ENCODE measurements at regions not wholly inside any gene's neighbourhood (a gene's known extent, or its start where the extent isn't known, plus 50 kb on each side); places are given as distances from the start of the nearest gene placed in this dataset.

GRCh38 chr3:94784274-94784673 is 721.4 kb downstream of the NSUN3 start:
- Histone ChIP-seq H3K4me1 (ENCODE audit: insufficient read depth, low read length, poor library complexity, severe bottlenecking) (no peaks in the 10 kb centered on the region), H3K9me3 (ENCODE audit: low read depth, low read length, poor library complexity, severe bottlenecking) (peaks cover 5% of the 10 kb centered on the region), H3K27ac (ENCODE audit: low read depth, low read length, poor library complexity, severe bottlenecking) (no peak overlapping the region), H3K36me3 (ENCODE audit: insufficient read depth, low read length, poor library complexity, severe bottlenecking) (no peaks in the 10 kb centered on the region), H3K4me3 (ENCODE audit: low read depth, low read length, poor library complexity, severe bottlenecking) (no peak overlapping the region), H3K27me3 (replicated peaks; ENCODE audit: insufficient read depth, low read depth, low read length, poor library complexity) (no peaks in the 10 kb centered on the region)
- TF ChIP-seq CTCF (conservative IDR thresholded peaks at IDR 0.05; ENCODE audit: low read depth, low read length) (no peak), EZH2 (IDR thresholded peaks at IDR 0.05; ENCODE audit: borderline replicate concordance, low read depth, low read length, poor library complexity, severe bottlenecking) (no peak)
- intact Hi-C loops (cut with micrococcal nuclease; ENCODE audit: unreplicated experiment), result no loop called here
- no TSS peak for BruUV-seq (replicated peaks)
- no peak for DNase-seq (ENCODE audit: low spot score)
- POLR2A ChIA-PET (ENCODE audit: low non-redundant PET), result no interaction called here
- CTCF ChIA-PET, result no interaction called here

- intact Hi-C loops (cut with micrococcal nuclease; ENCODE audit: unreplicated experiment), result no loop called here
- no TSS peak for BruUV-seq (replicated peaks)
- Histone ChIP-seq H3K36me3 (ENCODE audit: insufficient read depth, low read length, poor library complexity, severe bottlenecking) (no peaks in the 10 kb centered on the region), H3K27me3 (replicated peaks; ENCODE audit: insufficient read depth, low read depth, low read length, poor library complexity) (no peaks in the 10 kb centered on the region), H3K27ac (ENCODE audit: low read depth, low read length, poor library complexity, severe bottlenecking) (no peak overlapping the region), H3K4me1 (ENCODE audit: insufficient read depth, low read length, poor library complexity, severe bottlenecking) (no peaks in the 10 kb centered on the region), H3K9me3 (ENCODE audit: low read depth, low read length, poor library complexity, severe bottlenecking) (peaks cover 3% of the 10 kb centered on the region), H3K4me3 (ENCODE audit: low read depth, low read length, poor library complexity, severe bottlenecking) (no peak overlapping the region)
- DNase-seq (ENCODE audit: low spot score), result no peak
- ChIA-PET POLR2A (ENCODE audit: low non-redundant PET) (no interaction called here), CTCF (no interaction called here)
- TF ChIP-seq EZH2 (IDR thresholded peaks at IDR 0.05; ENCODE audit: borderline replicate concordance, low read depth, low read length, poor library complexity, severe bottlenecking) (no peak), CTCF (conservative IDR thresholded peaks at IDR 0.05; ENCODE audit: low read depth, low read length) (no peak)
Observed at GRCh38 chr3:94787066-94787465, 724.2 kb downstream of the NSUN3 start.

- ChIA-PET POLR2A (ENCODE audit: low non-redundant PET) (no interaction called here), CTCF (no interaction called here)
- no TSS peak for BruUV-seq (replicated peaks)
- Histone ChIP-seq H3K36me3 (ENCODE audit: insufficient read depth, low read length, poor library complexity, severe bottlenecking) (no peaks in the 10 kb centered on the region), H3K27ac (ENCODE audit: low read depth, low read length, poor library complexity, severe bottlenecking) (no peak overlapping the region), H3K4me1 (ENCODE audit: insufficient read depth, low read length, poor library complexity, severe bottlenecking) (no peaks in the 10 kb centered on the region), H3K9me3 (ENCODE audit: low read depth, low read length, poor library complexity, severe bottlenecking) (peaks cover 7% of the 10 kb centered on the region), H3K27me3 (replicated peaks; ENCODE audit: insufficient read depth, low read depth, low read length, poor library complexity) (no peaks in the 10 kb centered on the region), H3K4me3 (ENCODE audit: low read depth, low read length, poor library complexity, severe bottlenecking) (no peak overlapping the region)
- no peak for DNase-seq (ENCODE audit: low spot score)
- intact Hi-C loops (cut with micrococcal nuclease; ENCODE audit: unreplicated experiment), result no loop called here
- TF ChIP-seq EZH2 (IDR thresholded peaks at IDR 0.05; ENCODE audit: borderline replicate concordance, low read depth, low read length, poor library complexity, severe bottlenecking) (no peak), CTCF (conservative IDR thresholded peaks at IDR 0.05; ENCODE audit: low read depth, low read length) (no peak)
Observed at GRCh38 chr3:94787734-94788270, 724.9 kb downstream of the NSUN3 start.

All from A673 (cell line).